HG03521 (cell line): ENCODE measurements at regions not wholly inside any gene's neighbourhood (a gene's known extent, or its start where the extent isn't known, plus 50 kb on each side); places are given as distances from the start of the nearest gene placed in this dataset.
"Not testable (repeated sequence)": the region's sequence is repeated elsewhere in the genome, so short reads cannot be mapped to it uniquely, and the experiment has no call there.

Experiments used
- ATAC-seq: cut with Tn5 transposase; IDR thresholded peaks from one replicate; pipeline ENCODE4 v1.9.1; 2021; ENCODE audit warnings: mild to moderate bottlenecking, moderate library complexity; ENCODE audit not compliant: unreplicated experiment

DNA sequence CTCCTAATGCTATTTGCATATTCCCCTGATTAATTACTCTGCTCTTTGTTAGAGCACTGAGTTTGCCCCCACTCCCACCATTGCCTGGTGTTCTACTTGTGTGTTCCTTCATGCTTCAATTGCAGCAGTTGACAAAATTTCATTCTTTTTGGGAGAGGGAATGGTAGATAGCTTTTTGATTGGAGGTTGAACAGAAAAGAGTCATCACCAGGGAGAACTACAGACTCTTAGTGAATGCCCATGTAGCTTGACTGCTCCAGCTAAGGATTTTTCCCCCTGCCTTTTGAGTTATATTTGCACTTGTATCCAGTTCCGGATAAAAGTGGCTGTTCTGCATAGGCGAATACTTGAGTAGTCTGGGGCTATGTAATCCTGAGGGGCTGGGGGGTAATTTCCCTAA is 183.9 kb downstream of the ETNK1 start:
- no peak for ATAC-seq

DNA sequence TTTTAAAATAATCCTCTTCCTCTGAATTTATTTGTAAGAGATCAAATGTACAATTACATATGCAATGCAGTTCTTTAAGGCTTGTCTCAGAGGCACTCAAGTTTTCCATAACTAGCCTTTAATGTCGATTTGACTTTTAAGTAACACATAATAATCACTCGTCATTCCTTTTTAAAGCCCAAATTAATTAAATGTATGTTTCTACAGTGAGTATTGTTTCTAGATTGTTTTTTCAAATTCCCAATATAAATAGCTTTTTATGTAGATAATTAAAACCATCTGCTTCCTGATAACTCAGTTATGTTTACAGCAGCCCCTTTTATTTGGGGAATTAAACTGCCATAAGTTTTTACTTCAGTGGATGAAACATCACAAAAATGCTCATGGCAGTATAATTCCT is 185.1 kb downstream of the ETNK1 start:
- no peak for ATAC-seq

DNA sequence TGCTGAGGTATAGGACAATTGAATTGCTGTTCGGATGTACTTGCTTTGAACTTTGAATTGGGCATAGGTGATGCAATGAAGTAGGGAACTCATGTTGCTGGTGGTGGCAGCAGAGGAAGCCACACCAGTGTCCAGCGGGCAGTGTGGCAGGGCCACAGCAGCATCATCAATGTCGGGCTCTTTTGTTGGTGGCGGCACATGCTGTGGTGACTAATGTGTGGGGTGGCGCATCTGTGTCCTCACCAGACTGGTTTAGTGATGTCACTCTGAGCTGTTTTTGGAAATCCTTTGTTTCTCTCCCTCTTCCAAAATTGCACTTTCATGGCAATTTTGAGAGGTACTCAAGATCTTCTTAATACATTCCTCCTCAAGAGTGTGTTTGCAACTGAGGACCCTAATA is 187.6 kb downstream of the ETNK1 start:
- no peak for ATAC-seq

DNA sequence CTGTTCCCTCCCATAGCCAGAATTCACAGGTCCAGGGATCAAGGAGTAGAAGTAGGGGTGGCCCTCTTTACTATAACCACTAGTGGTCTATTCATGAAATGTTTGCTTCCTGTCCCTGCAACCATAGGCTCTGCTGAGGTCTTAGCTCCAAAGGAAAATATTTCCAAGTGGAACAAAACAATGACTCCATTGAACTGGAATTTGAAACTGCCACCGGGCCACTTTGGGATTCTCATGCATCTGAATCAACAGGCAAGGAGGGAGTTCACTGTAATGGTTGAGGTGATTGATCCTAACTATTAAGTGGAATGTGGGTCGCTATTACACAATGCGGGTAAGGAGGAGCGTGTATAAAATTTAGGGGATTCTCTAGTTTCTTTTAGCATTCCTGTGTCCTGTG is 197.0 kb downstream of the ETNK1 start:
- no peak for ATAC-seq

DNA sequence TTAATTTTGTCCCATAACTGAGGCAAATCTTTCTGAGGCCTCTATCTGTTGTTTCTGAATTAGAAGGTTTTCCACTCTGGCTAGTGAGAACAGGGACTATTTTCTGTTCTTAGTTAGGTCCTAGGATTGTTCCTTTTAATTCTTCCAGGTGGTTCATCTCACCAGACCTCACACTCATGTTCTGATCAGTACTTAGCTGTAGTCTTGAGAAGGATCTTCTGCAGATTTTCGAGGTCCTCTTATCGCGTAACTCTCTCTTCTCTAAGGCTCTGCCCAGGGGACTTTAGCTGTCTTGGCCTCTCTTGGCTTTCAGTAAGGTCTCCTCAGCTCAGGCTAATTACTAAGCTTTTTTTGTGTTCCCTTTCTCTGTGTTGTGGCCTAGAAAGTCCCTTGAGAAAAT is 201.1 kb downstream of the ETNK1 start:
- ATAC-seq = no peak

DNA sequence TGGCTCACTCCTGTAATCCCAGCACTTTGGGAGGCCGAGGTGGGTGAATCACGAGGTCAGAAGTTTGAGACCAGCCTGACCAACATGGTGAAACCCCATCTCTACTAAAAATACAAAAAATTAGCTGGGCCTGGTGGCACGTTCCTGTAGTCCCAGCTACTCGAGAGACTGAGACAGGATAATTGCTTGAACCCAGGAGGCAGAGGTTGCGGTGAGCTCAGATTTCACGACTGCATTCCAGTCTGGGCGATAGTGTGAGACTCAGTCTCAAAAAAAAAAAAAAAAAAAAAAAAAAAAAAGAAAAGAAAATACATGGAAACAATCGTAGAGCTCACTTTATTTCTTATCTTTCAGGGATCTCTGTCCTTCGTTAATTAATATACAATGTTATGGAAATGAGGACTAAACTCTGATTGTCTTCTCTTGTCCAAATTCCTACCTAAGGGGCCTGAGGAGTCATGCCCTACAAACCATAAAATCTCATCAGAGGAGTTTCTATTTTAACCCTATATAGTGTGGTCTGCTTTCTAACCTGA is 201.5 kb downstream of the ETNK1 start:
- not testable (repeated sequence) for ATAC-seq

DNA sequence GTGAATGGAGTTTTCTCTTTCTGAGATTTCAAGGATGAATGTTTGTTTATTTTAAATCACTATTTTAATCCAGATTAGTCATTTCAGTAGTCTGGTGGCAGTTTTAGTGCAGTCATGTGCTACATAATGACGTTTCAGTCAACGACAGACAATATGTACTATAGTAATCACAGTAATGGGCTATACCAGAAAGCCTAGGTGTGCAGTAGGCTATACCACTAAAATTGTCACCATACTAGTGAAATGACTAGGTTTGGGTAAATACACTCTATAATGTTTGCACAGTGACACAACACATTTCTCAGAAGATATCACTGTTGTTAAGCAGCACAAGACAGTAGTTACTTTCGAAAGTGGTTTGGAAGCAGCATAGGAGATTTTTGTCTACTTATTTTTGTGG is 203.1 kb downstream of the ETNK1 start:
- ATAC-seq = no peak

DNA sequence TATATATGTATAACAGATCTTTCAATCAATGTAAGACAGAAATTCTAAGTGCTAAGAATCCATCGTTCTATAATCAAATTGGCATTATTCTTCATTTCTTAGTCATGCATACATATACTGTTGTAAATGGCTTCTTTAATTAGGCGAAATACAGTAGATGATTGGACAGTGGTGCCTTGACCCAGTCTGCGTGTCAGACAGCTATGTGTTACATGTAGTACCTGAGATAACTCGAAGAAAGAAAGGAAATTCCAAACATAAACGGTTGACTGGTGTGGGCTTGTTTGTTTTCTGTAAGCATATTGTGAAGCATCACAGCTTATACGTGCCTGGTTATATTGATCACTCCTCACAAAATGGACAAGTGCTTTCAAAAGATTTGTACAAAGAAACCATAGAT is 210.5 kb downstream of the ETNK1 start:
- ATAC-seq = no peak

DNA sequence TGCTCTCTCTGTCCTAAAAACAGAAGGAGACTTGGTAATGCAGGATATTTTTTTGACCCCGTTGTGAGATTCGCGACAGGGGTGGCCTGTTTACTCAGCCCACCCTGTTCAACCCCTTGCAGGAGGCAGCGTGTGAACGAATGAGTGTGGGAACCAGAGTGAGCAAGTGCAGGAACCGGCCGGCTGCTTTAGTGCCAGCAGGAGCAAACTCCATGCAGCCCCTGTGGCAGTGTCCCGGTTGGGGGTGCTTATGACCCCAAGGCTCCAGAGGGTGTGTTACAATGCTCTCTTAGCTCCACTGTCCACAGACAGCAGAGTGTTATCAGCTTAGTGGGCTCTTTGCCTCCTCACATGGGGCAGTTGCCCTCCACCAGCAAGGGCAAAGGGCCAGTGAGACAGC is 225.2 kb downstream of the ETNK1 start:
- no peak for ATAC-seq

DNA sequence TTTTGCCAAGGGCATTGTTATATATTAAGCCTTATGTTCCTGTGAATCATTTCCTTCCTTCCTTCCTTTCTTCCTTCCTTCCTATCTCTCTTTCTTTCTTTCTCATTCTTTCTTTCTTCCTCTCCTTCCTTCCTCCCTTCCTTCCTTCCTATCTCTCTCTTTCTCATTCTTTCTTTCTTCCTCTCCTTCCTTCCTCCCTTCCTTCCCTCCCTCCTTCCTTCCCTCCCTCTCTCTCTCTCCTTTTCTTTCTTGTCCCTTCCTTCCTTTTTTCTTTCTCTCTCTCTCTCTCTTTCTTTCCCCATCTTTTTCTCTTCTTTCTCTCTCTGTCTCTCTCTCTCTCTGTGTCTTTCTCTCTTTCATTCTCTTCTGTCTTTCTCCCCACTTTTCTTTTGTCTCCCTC is 226.6 kb downstream of the ETNK1 start:
- ATAC-seq = no peak

DNA sequence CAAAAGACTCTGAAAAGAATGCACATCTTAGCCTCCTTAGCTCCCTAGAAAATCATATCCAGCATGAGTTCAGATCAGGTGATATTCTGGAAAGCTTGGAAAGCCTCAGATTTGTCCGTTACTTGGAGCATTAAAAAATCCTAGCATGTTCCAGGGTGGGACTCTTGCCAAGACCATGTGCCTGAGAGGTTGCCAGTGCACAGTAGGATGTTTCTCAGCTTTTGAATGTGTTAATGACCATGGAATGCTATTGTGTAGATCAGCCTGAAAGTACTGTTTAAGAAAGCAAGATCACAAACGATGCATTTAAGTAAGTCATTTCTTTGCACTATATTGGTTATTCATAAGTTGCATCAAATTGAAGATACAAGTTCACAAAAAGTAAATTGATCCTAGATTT is 230.5 kb downstream of the ETNK1 start:
- ATAC-seq = no peak

DNA sequence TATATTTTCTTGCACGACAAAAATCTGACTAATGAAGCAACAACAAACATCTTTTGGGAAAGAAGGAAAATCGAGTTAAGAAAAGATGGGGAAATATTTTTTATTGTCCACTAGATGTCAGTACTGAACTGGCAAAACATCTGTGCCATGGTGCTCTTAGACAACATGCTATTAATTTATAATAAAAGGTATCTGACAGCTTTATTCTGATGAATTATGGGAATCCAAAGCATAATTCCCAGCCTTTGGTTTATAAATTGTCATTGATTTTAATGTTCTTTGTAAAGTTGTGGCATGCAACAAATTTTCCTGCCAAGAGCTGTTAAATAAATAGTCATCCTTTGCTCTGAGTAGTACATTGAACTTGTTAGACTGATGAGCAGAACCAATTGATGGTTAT is 231.2 kb downstream of the ETNK1 start:
- no peak for ATAC-seq

DNA sequence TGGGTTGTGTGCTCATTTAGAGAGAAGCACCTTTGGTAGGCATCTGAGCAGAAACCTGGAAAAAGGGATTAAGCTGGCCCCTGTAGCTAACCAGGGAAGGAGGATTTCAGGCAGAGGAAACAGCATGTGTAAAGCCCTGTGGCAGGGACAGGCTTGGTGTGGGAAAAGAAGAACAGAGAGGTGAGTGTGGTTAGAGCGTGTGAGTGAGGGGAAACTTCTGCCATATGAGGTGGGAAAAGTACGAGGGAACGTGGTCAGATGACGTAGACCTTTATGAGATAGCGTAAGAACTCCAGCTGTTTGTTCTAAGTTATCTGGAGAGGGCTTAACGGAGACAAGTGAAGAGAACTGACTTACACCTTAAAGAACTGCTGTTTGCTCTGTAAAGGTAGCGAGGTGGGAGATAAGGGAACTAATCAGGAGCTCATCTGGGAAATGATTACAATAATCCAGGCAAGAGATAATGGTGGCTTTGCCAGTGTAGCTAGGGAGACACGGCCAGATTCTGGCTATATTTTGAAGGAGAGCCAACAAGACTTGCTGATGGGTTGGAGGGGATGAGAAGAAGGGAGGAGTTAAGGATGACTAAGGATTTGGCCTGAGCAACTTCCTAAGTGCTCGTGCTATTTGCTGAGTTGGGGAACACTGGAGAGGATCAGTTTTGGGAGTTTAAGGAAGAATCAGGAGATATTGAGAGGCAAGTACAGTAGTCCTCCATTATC is 234.0 kb downstream of the ETNK1 start:
- ATAC-seq = no peak

DNA sequence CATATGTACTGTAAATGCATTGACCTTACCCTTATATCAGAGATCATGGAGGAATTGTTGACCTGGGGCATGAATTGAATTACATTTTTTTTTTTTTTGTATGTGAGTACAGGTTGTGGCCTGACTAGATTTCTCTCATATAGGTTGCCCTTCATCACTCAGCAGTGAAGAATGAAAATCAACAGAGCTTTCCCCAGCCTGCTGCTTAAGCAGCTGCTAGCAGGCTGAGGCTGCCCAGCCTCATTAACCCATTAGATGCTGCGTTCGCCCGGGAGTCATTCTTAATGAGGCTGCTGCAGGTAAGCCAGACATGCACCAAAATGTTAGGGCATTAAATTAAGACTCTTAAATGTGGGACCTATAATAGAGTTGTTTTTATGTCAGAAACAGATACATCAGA is 236.0 kb downstream of the ETNK1 start:
- no peak for ATAC-seq

DNA sequence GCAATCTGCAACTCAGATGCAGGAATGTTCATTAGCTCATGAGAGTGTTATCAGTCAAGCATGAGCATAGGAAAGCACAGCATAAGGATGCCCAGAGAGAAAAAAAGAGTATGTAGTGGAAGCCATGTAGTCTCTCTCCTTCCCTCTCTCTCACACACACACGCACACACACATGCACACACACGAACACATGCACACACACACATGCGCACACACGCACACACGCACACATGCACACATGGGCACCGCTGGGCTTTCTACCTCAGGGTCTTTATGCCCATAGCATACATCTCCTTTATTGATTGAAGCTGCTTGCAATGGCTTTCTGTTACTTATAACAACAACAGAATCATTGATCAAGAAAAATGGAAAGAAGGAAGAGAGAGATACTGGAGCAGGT is 240.9 kb downstream of the ETNK1 start:
- no peak for ATAC-seq

DNA sequence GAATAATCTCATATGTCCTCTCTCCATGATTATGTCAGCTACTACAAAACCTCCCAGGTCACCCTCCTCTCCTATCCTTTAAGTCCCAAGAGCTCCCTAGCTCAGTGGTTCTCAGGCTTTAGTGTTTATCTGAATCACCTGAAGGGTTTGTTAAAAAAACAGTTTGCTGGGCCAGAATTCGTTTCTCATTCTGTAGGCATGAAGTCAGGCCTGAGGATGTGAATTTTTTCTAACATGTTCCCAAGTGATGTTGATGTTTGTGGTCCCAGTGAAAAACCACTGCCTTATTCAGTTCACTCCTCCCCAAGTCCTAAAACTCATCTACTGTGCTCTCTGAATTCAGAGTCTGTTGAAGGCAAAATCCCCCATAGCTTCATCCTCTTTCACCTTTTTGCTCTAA is 241.4 kb downstream of the ETNK1 start:
- no peak for ATAC-seq

DNA sequence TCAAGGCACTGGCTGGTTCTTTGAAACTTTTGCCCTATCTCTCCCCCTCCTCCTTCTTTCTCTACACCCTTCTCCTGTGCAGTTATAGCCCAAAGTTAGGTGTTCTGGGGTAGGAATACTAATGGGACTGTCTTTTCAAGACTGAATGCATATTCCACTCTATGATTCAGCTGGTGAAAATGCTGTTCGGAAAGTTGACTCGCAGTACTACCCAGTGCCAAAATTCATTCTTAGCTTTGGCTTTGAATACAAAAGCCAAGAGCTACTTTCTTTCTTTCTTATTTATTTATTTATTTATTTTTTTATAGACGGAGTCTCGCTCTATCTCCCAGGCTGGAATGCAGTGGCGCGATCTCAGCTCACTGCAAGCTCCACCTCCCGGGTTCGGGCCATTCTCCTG is 249.2 kb downstream of the ETNK1 start:
- no peak for ATAC-seq

DNA sequence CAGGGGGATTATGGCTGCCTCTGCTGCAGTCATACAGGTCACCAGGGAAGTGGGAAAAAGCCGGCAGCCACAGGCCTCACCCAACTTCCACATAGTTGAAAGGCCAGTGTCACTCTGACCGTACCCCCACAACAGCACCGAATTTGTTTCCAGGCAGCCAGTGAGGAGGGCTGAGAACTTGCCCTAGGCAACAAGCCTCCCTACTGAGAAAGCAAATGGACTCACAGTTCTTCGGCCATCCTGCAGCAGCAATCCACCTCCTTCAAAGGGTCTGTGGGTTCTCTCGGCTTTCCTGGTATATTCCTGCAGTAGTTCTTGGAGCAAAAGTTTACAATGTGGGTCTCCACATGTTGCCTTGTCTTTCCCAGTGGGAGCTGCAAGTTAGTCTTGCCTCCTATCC is 251.3 kb downstream of the ETNK1 start:
- no peak for ATAC-seq

DNA sequence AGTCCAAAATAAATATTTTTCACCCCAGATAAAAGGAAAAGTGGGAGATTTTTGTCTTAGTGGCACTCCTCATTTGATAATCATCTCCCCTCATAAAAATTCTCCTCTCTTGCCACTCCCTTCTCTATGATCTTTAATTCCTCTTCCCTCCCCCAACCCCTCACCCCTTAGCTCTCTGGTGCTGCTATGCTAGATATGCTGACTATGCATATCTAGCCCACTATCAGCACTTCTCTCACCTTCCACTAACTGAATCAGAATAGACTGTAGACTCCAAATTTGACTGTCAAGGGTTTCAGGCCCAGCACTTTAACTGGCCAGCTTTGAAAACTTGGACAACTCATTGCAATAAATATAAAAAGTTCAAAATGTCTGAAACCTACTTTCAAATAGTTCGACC is 254.2 kb downstream of the ETNK1 start:
- no peak for ATAC-seq

DNA sequence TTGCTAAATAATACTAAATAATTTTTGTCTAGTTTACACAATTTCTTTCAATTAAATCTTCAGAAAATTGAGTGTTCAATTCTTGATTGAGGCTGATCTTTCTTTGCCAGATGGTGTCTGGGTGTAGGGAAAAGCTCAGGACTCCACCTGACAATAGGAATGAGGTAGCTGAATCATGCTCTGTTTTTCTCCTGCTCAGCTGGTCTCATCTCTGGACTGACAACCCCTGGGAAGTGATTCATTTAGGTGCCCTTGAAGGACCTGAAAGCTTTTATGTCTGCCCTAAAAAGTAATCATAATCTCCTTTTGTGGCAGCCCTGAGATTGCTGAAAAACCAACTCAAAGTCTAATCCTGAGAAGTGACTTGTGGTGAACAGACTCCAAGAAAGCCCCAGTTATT is 255.4 kb downstream of the ETNK1 start:
- no peak for ATAC-seq

DNA sequence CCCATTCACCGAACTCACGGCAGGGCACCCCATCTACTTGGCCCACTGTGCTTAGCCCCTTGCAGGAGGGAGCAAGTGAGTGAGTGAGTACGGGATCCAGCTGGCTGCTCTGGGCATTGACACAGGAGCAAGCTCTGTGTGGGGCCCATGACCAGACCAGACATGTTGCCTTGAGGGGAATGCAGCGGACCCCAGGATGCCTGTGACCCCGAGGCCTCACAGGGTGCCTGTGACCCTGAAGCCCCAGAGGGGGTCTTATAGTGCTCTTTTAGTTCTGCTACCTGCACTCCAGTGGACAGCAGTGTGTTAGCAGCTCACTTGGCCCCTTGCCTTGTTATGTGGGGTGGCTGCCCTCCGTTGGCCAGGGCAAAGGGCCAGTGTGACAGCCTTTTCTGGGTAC is 255.8 kb downstream of the ETNK1 start:
- no peak for ATAC-seq

DNA sequence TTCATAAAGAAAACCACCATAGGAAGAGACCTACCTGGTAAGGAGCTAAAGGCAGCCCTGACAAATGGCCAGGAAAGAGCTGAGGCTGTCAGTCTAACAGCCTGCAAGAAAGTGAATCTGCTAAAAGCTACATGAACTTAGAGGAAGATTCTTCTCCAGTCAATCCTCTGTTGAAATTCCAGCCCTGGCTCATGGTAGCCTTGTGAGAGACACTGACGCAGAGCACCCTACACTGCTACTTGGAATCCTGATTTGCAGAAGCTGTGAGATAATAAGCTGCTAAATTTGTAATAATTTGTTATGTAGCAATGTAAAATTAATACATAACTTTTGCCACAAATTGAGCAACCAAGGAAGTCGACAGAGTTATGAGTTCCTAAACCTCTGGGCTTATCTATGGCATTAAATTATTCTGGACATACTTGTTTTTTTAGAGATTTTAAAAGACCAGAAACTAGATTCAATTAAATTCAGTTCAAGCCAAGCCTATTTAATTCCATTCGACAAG is 257.0 kb downstream of the ETNK1 start:
- no peak for ATAC-seq

DNA sequence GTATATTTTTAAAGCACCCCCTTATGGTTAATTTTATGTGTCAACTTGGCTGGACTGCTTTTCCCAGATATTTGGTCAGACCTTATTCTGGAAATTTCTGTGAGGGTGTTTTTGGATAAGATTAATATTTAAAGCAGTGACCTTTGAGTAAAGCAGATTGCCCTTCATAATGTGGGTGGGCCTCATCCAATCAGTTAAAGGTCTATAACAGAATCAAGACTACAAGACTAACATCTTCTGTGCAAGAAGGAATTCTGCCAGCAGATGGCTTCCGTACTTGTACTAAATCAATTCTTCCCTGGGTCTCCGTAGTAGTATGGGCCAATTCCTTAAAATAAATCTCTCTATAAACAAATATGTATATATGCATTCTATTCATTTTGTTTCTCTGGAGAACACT is 257.6 kb downstream of the ETNK1 start:
- ATAC-seq = no peak
